Pancreas (tissue), 10 donors: ENCODE measurements at regions not wholly inside any gene's neighbourhood (a gene's known extent, or its start where the extent isn't known, plus 50 kb on each side); places are given as distances from the start of the nearest gene placed in this dataset.

Source experiments
- ATAC-seq, 4 donors: fragments of 200-7000 bp; cut with Tn5 transposase; one replicate each; pipeline versions ENCODE4 v1.8.0 to v1.9.1; 2020; ENCODE audit warnings: mild to moderate bottlenecking in 4 of 4, moderate library complexity in 4 of 4
- DNase-seq, 6 donors: peaks; one replicate each; pipeline ENCODE4 v3.0.0-alpha.2; 2020
- FAIRE-seq: peaks from 2 replicates; lab custom pipeline; 2012; peaks lifted over from hg19 to GRCh38; lab: Jason Lieb, UNC
- H3K27ac ChIP-seq, 4 donors: fragments of 200-600 bp; sonication (generic); 1 replicate in 3 of 4; 2 replicates in 1 of 4; pipeline versions ENCODE4 v1.5.0 to v1.8.0; 2020
- H3K27me3 ChIP-seq, 4 donors: fragments of 200-600 bp; one replicate each; pipeline ENCODE4 v1.8.0; 2021
- H3K36me3 ChIP-seq, 3 donors: fragments of 200-600 bp; sonication (generic) in 1 of 3; one replicate each; pipeline versions ENCODE4 v1.5.0 to v1.8.0; 2020 to 2021
- H3K4me1 ChIP-seq, 3 donors: fragments of 200-600 bp; one replicate each; pipeline ENCODE4 v1.8.0; 2021
- H3K4me3 ChIP-seq, 4 donors: fragments of 200-600 bp; sonication (generic) in 2 of 4; one replicate each; pipeline versions ENCODE4 v1.5.0 to v1.8.0; 2020 to 2021
- H3K9me3 ChIP-seq, 4 donors: fragments of 200-600 bp; one replicate each; pipeline ENCODE4 v1.8.0; 2021
- WGBS, 2 donors: extraction: QIAGEN DNeasy Blood & Tissue Kit; methylation state at CpG; one replicate each; pipeline ENCODE4 v1.1.7; 2013; 5-methylcytosine and 5-hydroxymethylcytosine counted together
- intact Hi-C, 3 donors: fragments of 100-400 bp; cut with DNase I; formaldehyde crosslinking; loops; one replicate each; pipeline versions ENCODE4 v1.11.1 to v1.14.2; 2022
- TF ChIP-seq, protein P1 (sequence below), 4 donors: fragments of 200-600 bp; sonication (generic) in 3 of 4; IDR thresholded peaks; one replicate each; pipeline versions ENCODE4 v1.5.0 to v1.8.0; 2021; ENCODE audit warnings: antibody characterized with exemption in 4 of 4
- donor health status: healthy with polysubstance abuse.
- donor health status: DM: no; HTN: no; CAD: no; lungs with moderate emphysema.
- donor health status: DM: no; HTN: no; CAD: no.
- donor health status: control.
- donor health status: control.
- donor health status: Bipolar disorder and iron deficiency.
- donor health status: DM: yes; HTN: yes; CAD: no.
- donor health status: DM: no; HTN: no; CAD: no.
- donor health status: DM: no; HTN: no; CAD: no.
- donor health status: DM: yes; HTN: yes; CAD: no.

DNA sequence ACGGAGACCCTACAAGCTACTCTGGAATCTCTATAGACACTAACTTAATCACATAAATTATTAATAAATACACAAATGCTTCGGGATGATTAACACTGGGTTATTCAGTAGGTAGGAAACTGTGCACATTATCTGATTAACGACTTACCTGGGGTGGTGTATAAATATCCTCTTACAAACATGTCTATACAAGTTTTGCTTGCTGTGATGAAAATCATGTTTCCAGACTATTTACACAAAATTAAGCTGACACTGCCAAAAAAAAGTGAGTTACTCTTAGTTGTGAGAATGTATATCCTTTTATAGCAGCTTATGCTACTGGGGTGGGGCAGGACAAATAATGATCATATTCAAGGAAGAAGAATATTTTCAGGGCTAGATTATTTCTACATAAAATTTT, 314.6 kb downstream of the C7orf25 start:
- H3K4me3 ChIP-seq: no peak overlapping the region

DNA sequence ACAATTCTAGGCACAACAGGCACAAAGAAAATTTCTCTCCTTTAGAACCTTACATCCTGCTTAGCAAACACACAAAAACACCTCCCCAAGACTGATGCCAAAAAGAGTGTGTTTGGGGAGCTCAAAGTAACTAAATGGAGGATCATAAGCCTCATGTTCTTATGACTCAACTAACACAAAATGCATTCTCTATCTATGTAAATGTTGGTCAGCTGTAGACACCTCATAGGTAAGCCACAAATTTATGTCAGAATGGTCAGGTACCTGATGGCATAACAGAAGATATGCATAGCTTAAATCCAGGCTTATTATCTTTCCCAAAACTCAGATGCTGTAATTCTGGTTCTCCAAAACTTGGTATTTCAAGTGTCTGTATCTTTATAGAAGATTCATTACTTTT, 315.1 kb downstream of the C7orf25 start:
- no peaks in the 10 kb centered on the region for H3K36me3 ChIP-seq
- intact Hi-C loops: no loop called here
- H3K4me1 ChIP-seq: no peaks in the 10 kb centered on the region
- no peaks in the 10 kb centered on the region for H3K27me3 ChIP-seq
- H3K9me3 ChIP-seq: no peaks in the 10 kb centered on the region
- H3K27ac ChIP-seq: no peak overlapping the region
- no peak overlapping the region for H3K4me3 ChIP-seq
- DNase-seq (no peak), FAIRE-seq (no peak), ATAC-seq (no peak)
- TF ChIP-seq, protein P1, sequence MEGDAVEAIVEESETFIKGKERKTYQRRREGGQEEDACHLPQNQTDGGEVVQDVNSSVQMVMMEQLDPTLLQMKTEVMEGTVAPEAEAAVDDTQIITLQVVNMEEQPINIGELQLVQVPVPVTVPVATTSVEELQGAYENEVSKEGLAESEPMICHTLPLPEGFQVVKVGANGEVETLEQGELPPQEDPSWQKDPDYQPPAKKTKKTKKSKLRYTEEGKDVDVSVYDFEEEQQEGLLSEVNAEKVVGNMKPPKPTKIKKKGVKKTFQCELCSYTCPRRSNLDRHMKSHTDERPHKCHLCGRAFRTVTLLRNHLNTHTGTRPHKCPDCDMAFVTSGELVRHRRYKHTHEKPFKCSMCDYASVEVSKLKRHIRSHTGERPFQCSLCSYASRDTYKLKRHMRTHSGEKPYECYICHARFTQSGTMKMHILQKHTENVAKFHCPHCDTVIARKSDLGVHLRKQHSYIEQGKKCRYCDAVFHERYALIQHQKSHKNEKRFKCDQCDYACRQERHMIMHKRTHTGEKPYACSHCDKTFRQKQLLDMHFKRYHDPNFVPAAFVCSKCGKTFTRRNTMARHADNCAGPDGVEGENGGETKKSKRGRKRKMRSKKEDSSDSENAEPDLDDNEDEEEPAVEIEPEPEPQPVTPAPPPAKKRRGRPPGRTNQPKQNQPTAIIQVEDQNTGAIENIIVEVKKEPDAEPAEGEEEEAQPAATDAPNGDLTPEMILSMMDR (IDR thresholded peaks at IDR 0.05): no peak

More for the DNA sequence above, 314.6 kb downstream of the C7orf25 start:
- Histone ChIP-seq H3K27ac (no peak overlapping the region), H3K4me1 (no peaks in the 10 kb centered on the region), H3K36me3 (no peaks in the 10 kb centered on the region), H3K27me3 (no peaks in the 10 kb centered on the region), H3K9me3 (no peaks in the 10 kb centered on the region)
- intact Hi-C loops: no loop called here
- TF ChIP-seq, protein P1 (IDR thresholded peaks at IDR 0.05): no peak
- 47 to 52% methylated on average over 3 of the region's 3 CpGs for WGBS, 2 donors
- ATAC-seq (no peak), DNase-seq (no peak), FAIRE-seq (no peak)

DNA sequence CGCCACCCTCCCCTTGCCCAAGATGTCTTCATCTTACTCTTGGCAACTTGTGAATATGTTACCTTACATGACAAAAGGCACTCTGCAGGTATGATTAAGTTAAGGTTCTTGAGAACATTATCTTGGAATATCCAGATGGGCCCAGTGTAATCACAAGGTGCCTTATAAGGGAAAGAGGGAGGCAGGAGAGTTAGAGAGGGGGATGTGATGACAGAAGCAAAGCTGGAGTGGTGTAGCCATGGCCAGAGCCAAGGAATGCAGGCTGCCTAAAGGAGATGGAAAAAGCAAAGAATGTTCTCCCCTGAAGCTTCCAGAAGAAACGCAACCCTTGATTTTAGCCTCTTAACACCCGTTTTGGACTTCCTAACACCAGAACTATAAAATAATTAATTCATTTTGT, 318.0 kb downstream of the C7orf25 start:
- no peak for DNase-seq
- intact Hi-C loops: no loop called here
- no peak for ATAC-seq
- Histone ChIP-seq H3K36me3 (no peaks in the 10 kb centered on the region), H3K9me3 (no peaks in the 10 kb centered on the region), H3K27ac (no peak overlapping the region), H3K4me1 (no peaks in the 10 kb centered on the region), H3K4me3 (no peak overlapping the region), H3K27me3 (no peaks in the 10 kb centered on the region)
- TF ChIP-seq, protein P1 (IDR thresholded peaks at IDR 0.05): no peak
- no peak for FAIRE-seq
- 65 to 72% methylated on average over 3 of the region's 3 CpGs for WGBS, 2 donors

DNA sequence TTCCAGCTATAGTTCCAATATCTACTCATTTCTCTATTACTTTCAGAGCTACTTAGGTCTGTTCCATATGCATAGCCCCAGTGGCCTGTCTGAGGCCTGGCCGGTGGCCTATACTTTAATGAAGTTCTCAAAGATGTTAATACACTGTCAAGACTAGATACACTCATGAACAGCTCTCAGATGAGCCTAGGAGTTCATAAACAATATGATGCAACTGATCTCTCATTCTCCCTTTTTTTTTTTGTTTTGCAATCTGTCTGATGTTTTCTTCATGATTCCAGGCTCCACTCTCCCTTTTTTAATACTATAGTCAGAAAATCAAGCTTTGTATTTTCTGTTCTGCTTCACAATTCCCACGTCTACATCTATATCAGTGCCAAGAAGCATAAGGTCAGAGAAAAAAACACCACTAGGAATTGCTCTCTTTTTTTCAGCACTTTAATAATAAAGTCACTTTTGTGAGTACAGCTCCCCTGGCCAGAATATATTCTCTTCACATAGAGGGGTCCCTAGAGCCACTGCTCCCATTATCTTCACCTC, 321.0 kb downstream of the C7orf25 start:
- no peaks in the 10 kb centered on the region for H3K4me1 ChIP-seq
- H3K4me3 ChIP-seq: no peak overlapping the region
- TF ChIP-seq, protein P1 (IDR thresholded peaks at IDR 0.05): no peak
- H3K27me3 ChIP-seq: no peaks in the 10 kb centered on the region
- no peak for ATAC-seq
- DNase-seq: no peak
- intact Hi-C loops: no loop called here
- no peak for FAIRE-seq
- 33 to 43% methylated on average over 2 of the region's 2 CpGs for WGBS, 2 donors
- H3K27ac ChIP-seq: no peak overlapping the region
- no peaks in the 10 kb centered on the region for H3K36me3 ChIP-seq
- no peaks in the 10 kb centered on the region for H3K9me3 ChIP-seq

DNA sequence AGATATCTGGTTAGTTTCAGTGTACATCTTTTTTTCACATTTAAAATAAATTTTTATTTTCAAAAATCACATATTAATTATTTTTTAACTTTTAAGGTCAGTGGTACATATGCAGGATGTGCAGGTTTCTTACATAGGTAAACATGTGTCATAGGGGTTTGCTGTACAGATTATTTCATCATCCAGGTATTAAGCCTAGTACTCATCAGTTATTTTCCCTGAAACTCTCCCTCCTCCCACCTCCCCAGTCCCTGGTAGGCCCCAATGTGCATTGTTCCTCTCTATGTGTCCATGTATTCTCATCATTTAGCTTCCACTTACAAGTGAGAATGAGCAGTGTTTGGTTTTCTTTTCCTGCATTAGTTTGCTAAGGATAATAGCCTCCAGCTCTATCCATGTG, 323.0 kb downstream of the C7orf25 start:
- H3K9me3 ChIP-seq: no peaks in the 10 kb centered on the region
- no peak for DNase-seq
- no peak overlapping the region for H3K27ac ChIP-seq
- TF ChIP-seq, protein P1 (IDR thresholded peaks at IDR 0.05): no peak
- H3K27me3 ChIP-seq: no peaks in the 10 kb centered on the region
- intact Hi-C loops: no loop called here
- H3K4me3 ChIP-seq: no peak overlapping the region
- H3K4me1 ChIP-seq: no peaks in the 10 kb centered on the region
- no peak for ATAC-seq
- H3K36me3 ChIP-seq: no peaks in the 10 kb centered on the region
- no peak for FAIRE-seq
